ENCODE measurements at regions not wholly inside any gene's neighbourhood (a gene's known extent, or its start where the extent isn't known, plus 50 kb on each side); places are given as distances from the start of the nearest gene placed in this dataset.
"Not testable (repeated sequence)": the region's sequence is repeated elsewhere in the genome, so short reads cannot be mapped to it uniquely, and the experiment has no call there.

DNA sequence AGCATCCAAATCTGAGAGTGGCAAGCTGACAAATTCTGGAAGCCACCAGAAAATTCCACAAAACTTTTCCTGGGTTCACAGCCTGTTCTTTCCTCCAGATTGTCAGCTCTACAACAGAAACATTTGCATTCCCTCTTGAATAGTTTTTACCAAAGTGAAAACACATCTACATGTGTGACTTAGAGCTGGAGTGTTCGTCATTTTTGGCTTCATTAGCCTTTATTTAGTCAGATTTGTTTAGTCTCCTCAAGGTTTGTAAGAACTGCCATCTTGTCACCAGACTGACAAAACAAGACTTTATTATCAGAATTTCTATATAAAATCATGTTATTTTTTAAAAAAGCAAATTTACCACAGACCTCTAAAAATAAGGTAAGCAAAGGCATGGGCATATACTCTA is 347.3 kb downstream of the TRIM36 start:
- no peak for DNase-seq

DNA sequence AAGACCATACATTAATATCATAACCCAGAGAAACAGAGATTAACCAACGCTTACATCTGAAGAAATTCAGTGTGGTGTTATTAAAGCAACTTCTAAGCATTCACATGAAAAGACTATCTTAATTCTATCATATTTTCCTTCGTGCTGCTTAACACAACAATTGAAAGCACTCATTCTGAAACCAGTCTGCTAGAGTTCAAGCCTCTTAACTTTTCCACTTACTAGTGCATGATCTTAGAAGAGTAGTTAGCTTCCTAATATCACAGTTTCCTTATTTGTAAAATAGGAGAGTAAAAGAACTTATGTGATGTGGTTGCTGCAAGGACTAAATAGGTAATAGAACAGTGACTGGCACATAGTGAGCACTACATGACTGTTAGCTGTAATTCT is 379.3 kb downstream of the TRIM36 start:
- DNase-seq = no peak

DNA sequence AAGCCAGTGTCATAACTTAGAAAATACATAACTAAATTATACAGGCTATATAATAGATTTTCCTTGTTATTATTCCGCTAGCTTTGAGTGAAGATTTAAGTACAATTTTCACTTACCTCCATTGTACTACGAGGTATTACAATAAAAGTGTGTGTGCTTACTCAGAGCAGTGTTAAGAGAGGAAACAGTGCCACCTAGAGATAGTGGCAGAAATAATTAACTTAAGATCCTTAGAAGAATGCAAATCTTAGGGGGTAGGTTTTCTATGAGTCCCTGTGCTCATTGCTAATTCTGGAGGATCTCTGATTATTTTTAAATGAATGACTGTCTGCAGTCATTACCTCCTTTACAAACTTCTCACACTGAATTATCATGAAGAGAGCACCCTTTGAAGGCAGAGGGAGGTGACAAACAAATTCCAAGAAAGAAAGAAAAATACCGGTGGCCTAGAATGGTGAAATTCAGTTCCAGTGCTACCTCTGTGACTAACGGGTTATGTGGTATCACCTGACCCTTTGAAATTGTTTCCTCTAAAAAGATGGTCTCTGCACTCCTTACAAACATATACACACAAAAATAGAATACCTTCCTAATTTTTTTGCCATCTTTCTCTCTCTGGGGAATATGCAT is 379.8 kb downstream of the TRIM36 start:
- no peak for DNase-seq

- no peak for DNase-seq
Observed at GRCh38 chr5:114782869-114783268, 386.8 kb downstream of the TRIM36 start.

- no peak for DNase-seq
Observed at GRCh38 chr5:114782177-114782576, 387.5 kb downstream of the TRIM36 start.

DNA sequence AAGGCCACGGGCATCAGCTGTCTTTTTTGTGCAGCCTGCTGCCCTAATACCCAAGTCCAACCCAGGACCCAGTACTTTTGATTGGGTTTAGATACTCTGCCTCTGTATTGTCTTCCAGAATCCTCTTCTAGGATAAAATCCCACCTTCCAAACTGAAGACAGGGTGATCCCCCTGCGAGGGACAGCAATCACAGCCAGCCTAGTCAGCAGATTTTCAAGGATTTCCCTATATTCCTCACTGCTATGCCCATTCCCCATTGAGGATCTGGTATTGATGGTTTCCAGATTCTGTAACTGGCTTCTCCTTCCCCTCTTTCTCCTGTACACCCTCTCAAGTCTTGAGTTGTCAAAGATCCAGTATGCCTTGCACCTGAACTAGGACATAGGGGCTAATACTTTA is 389.4 kb downstream of the TRIM36 start:
- no peak for DNase-seq

GRCh38 chr5:114744406-114744805 is 382.5 kb downstream of the KCNN2 start:
- DNase-seq = no peak

DNA sequence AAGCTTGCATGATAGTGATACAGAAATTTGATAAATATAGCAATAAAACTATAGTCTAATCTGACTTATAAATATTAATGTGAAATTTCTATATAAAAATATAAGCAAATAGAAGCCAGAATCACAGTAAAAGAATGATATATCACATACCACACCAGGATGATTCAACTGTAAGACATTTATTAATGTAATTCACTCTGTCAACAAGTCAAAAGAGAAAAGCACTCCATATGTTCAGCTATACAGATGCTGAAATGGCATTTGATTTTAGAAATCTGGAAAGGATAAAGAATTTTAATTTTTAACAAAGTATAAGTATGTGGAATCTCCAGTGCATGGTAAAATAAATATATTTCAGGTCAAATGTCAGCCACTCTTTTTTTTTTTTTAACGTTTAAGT is 372.4 kb downstream of the KCNN2 start:
- DNase-seq = no peak

DNA sequence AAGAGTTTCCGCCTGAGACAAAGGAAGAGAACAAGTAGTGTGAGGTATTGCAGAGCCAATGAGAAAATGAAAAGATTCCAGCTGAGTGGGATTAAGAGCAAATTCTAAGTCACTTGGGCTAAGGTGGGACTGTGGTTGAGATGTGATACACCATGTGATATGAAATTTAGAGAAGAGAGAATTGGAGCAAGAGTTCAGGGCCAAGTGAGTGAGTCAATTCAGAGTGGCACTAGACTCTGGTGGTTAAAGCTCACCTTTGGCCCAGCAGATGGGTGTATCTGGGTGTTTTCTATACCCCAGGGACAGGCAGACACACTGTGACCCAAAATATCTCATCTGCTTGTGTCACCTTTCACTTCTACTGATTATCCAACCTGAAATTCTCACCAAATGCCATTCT is 368.1 kb downstream of the KCNN2 start:
- no peak for DNase-seq

DNA sequence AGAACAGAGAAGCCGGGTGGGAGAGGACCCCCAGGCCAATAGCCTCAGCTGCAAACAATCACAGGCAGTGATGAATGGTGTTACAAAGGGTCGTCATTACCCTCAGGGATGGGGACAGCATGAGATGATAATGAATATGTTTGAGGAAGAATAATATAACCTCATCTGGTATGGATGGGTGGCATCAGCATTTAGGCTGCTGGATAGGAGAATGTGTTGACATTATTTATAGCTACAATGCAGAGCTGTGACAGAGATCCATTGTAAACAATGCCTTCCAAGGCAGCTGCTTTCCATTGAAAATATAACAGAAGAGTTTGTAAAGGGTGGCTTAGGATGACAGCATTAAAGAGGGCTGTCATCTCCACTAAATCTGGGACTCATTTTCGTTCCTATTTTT is 365.5 kb downstream of the KCNN2 start:
- DNase-seq = peak; percentile 34

GRCh38 chr5:114726131-114726530 is 364.3 kb downstream of the KCNN2 start:
- no peak for DNase-seq

DNA sequence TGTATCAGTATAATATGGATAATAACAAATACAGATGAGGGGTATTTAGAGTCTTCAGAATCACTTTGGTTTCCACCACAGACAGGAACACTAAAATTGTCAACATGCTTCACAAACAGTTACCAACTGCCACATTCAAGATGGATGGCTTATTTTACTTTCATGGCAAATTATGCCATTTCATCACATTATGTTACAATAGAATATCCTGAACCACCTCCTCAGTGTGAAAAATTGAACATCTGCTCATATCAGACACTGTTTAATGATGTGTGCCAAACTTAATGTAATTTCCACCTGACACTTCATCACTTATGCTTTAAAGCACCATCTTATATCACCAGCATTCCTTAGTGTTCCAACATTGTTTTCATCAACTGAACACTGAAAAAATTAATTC is 357.4 kb downstream of the KCNN2 start:
- no peak for DNase-seq

DNA sequence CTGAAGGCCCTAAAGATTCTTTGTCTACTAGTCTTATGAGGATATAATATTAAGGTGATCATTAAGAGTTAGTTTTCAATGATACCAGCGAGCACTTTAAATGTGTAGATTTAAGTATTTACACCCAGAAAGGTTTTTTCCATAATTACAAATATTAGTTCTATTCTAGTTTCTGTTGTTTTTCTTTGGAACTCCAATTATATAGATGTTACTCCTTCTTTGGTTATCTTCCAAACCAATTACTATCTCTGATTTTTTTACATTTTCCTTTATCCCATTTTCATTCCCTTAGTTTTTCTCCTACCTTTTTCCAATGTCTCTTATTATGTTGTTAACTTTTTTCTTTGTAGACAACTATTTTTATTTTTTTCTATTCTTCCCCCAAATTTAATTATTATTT is 355.1 kb downstream of the KCNN2 start:
- DNase-seq = no peak

DNA sequence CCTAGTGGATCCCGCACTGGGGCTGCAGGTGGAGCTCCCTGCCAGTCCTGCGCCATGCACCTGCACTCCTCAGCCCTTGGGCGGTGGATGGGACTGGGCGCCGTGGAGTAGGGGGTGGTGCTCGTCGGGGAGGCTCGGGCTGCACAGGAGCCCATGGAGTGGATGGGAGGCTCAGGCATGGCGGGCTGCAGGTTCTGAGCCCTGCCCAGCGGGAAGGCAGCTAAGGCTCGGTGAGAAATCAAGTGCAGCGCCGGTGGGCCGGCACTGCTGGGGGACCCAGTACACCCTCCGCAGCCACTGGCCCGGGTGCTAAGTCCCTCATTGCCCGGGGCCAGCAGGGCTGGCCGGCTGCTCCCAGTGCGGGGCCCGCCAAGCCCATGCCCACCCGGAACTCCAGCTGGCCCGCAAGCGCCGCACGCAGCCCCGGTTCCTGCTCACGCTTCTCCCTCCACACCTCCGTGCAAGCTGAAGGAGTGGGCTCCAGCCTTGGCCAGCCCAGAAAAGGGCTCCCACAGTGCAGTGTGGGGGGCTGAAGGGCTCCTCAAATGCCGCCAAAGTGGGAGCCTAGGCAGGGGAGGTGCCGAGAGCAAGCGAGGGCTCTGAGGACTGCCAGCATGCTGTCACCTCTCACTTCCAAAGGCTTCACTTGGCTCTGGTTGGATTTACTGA is 342.5 kb downstream of the KCNN2 start:
- not testable (repeated sequence) for DNase-seq

DNA sequence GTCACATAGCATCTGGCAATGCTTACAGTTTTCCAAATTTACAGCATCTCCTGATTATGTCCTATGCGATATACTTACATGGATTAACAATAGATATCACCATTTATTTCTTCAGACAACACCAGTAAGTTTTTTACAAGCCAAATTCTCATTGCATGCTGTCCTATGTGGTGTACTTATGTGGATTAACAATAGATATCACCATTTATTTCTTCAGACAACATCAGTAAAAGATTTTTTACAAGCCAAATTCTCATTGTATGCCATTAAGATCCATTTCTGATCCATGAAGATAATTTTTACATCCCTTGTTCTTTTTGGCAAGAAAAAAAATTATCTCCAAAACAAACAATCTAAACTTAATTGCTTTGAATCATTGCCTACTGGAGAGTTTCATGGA is 340.9 kb downstream of the KCNN2 start:
- DNase-seq = no peak

DNA sequence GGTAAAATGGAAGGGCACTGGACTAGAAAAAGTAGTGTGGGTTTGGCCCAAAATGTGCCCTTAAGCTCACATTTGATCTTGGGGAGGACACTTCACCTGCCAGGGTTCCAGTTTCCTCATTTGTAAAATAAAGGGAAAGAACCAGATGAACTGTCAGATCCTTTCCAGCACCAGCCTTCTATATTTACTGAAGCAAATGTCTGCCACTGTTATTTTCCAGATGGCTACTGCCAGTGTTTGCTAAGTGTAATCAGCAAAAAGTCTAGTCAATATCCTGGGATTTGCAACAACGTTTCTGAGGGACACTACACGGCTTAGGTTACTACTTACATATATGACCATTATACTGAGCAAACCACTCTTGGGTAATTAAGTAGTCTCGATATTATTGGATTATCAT is 340.3 kb downstream of the KCNN2 start:
- DNase-seq = no peak

- no peak for DNase-seq
Observed at GRCh38 chr5:114700823-114701222, 339.0 kb downstream of the KCNN2 start.

GRCh38 chr5:114695292-114695904 is 333.5 kb downstream of the KCNN2 start:
- no peak for DNase-seq

GRCh38 chr5:114686356-114686755 is 324.5 kb downstream of the KCNN2 start:
- DNase-seq = no peak

DNA sequence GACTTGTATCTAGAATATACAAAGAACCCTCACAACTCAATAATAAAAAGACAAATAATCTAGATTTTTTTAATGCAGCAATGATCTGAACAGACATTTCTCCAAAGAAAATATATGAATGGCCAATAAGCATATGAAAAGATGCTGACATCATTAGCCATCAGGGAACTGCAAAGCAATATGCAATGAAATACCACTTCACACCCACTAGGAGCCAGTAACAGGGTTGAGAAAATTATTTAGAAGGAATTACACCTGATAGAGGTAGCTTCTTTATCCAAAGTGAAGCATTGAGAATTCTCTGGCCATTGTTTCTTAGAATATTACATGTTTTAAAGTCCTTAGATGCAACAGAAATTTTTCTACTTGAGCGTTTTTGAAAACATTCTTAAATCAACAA is 316.9 kb downstream of the KCNN2 start:
- no peak for DNase-seq

GRCh38 chr5:114665551-114665950 is 303.7 kb downstream of the KCNN2 start:
- DNase-seq = no peak

DNA sequence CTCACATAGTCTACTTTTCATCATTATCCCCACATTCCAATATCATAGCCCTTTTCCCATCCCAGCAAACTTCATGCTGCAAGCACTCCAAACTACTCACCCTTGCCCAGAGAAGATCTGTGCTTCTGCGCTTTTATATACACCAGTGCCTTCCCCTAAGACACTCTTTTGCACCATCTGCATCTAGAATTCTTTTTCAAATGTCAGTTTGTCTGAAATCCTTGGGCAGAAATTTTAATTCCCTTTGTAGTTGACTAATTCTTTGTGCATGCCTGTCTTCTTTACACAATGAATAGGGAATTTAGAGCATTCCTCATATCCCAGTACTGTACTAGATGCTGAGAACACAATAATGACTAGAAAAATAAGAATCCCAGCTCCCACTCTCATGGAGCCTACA is 298.9 kb downstream of the KCNN2 start:
- no peak for DNase-seq

DNA sequence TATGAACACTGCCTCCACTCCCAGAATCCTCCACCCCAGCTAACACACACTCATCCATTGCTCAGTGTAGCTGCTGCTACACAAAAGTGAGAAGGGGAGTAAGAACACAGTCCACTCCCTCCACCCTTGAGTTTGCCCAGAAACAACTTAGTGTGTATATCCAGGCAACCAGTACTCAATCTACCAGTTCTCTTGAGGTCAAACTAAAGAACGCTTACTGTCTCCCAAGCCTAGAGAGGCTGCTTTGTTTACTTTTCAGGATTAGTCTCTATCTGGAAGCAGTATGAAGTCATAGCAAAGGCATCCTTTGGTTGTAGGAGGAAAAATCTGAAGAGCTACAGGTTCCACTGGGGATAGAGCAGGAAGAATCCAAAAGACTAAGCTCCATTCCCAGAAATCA is 296.3 kb downstream of the KCNN2 start:
- DNase-seq = no peak

Measured in right kidney (tissue), 1 donor.